HG02763 (cell line): ENCODE measurements at regions not wholly inside any gene's neighbourhood (a gene's known extent, or its start where the extent isn't known, plus 50 kb on each side); places are given as distances from the start of the nearest gene placed in this dataset.

Source experiments
- ATAC-seq: cut with Tn5 transposase; IDR thresholded peaks from one replicate; pipeline ENCODE4 v1.9.1; 2021; ENCODE audit warnings: mild to moderate bottlenecking, moderate library complexity; ENCODE audit not compliant: unreplicated experiment

- no peak for ATAC-seq
Observed at GRCh38 chr6:91173651-91174050, 586.8 kb upstream of the MAP3K7 start.

DNA sequence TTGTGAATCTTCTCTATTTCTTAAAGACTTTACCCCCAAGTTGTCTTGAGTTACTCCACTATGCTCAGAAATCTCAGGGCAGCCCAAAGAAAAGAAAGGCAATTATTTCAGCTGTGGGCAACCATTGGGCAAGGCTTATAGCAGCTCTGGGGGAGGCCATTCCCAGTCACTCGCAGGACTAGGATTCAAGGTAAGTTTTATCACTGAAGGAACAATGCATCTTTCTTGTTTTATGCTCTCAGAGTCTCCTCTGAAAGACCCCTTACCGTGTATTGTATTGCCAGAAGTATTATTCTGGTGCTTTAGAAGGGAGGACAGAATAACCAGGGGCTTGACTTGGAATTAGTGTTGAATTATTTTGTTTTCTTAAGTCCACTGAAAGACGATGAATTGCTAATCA, 586.3 kb upstream of the MAP3K7 start:
- ATAC-seq = no peak

DNA sequence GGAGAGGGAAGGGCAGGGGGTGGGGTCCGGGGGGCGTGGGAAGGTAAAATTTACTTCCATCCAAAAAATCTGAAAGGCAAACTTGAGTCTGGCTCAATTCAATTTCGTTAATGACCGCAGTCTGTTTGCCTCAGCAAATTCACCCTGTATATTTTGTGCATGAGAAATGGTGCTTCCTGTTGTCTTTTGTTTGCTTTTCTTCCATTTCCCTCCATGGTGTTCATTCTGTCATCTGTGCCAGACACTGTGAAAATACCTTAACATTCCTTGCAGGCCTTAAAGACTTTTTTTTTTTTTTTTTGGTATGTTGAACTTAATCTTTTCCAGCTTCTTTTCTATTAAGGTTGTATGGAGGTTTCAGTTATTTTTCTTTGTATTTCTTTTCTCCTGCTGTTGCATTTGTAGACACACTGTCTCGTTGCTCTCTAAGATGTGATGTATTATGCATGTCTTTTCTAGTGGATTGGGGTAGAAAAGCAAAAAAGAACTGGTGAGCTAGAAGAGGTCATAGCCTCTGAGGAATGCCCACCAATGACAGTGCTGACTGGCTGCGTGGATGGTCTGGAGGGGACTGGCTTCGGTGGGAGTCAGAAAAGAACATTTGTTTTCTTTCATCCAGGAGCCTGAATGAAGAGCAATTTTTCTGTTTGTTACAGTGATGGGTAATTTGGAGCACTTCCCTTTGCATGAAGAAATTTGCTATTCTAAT, 585.0 kb upstream of the MAP3K7 start:
- no peak for ATAC-seq

DNA sequence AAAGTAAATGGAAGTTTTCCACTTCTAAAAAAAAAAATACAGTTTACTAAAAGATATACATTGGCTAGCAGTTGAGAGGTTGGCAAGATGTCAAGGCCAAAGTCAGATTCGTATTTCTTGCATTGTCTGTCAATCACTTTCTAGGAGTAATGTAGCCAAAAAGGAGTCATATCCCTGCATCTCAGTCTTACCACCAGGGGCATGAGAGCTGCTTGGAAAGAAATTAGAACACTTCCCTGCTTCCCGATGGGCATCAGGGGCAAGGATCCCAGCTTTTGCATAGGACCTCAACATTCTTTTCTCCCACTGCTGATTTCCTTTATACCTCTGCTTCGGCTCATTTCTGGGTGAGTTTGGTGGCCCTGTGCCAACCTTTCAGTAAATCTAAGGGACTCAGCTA, 581.0 kb upstream of the MAP3K7 start:
- ATAC-seq = no peak

- ATAC-seq = no peak
Observed at GRCh38 chr6:91166271-91167046, 579.6 kb upstream of the MAP3K7 start.

- no peak for ATAC-seq
Observed at GRCh38 chr6:91164105-91164504, 577.2 kb upstream of the MAP3K7 start.

DNA sequence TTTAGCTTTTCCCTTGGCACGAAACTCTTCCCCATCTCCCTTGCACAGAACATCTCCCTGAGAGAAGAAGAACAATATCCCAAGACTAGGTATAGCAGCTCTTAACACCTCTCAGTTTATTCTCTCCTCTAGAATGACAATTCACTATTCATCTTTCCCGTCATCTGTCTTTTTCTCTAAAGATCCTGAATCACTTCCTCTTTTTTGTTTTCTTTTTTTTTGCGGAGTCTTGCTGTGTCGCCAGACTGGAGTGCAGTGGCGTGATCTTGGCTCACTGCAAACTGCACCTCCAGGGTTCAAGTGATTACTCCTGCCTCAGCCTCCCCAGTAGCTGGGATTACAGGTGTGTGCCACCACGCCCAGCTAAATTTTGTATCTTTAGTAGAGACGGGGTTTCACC, 574.4 kb upstream of the MAP3K7 start:
- no peak for ATAC-seq

GRCh38 chr6:91155129-91155785, 568.4 kb upstream of the MAP3K7 start:
- no peak for ATAC-seq

- no peak for ATAC-seq
Observed at GRCh38 chr6:91152824-91153223, 566.0 kb upstream of the MAP3K7 start.

DNA sequence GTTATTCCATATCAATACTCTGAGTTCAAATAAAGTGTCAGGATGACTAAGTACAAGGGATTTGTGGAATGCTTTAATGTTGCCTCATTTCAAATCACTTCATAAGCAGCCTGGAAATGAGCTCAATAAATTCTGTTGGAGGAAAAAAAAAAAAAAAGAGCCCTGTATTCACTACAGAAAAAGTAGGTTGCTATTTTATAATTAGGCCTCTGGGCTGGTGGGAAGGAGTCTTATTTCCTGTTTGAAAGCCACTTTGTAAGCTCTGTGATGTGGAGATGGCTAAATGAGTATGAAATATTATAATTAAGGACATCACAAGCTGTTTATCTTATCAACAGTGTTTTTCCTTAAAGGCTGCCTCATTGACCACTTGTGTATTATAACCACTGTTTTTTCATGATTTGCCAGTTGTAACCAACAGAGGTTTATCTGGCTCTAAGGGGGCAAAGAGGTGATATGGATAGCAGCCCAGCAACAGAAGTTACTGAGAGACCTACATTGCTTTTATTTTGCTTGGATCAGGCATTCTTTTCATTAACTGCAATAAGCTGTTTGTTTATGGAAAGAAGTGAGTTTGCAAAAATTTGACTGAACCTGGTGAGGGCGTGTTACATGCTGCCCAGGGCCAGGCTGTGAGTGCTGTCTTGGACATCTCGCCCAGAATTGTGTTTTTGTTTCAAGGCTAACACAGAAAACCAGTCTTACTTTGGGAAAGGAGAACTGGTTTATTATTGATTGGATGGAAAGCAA, 563.3 kb upstream of the MAP3K7 start:
- no peak for ATAC-seq

GRCh38 chr6:91149246-91149955, 562.5 kb upstream of the MAP3K7 start:
- no peak for ATAC-seq

DNA sequence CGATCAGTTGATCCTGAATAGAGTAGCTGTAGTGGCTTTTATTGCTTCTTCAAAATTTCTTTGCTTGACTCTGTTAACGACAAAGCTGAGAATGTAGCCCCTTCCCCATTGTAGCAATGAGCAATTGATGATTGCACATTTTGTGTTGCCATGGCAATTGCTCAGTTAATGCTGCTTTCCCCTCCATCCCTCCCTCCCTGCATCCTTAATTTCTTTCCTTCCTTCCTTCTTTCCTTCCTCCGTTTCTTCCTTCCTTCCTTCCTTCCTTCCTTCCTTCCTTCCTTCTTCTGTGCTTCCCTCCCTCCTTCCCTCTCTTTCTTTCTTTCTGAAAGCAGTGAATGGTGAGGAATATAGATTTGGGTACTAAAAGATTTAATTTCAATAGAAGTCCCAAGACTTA, 557.3 kb upstream of the MAP3K7 start:
- ATAC-seq = no peak

- ATAC-seq = no peak
Observed at GRCh38 chr6:91142154-91142553, 555.3 kb upstream of the MAP3K7 start.

DNA sequence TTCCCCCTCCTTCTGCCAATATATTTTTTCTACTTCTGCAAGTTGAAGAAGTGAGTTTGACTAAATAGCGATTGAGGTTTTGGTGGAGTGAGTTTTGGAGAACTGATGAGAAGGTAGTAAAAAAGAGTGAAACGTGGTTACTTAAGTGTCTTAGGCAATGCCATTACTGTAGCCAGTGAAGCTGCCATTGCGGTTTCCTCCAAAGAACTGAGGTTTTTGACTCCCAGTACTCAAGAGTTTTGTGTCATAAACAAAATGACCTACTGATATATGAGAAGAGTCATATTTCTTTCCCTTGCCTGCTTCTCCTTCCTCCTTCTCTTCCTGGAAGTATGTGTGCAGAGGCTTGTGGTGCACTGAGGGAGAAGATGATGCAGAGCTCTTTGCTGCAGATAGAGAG, 554.5 kb upstream of the MAP3K7 start:
- ATAC-seq = no peak

- no peak for ATAC-seq
Observed at GRCh38 chr6:91140449-91140848, 553.6 kb upstream of the MAP3K7 start.

DNA sequence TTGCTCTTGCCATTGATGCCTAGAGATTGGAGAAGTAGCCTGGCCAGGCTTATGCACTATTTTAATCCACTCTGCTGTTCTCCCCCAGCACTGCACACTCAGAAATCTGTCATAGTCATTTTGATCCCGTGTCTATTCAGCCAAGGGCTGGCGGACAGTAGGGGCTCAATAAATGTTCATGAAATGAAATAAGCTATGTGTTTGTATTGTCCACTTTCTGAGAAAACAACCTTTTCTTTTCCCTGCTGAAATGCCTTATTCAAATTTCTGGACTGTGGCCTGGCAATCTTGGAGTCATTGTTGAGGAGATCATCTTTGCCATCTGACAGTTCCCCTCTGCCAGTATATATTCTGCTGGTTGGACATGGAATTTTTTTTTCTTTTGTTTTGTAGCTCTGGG, 550.4 kb upstream of the MAP3K7 start:
- no peak for ATAC-seq

DNA sequence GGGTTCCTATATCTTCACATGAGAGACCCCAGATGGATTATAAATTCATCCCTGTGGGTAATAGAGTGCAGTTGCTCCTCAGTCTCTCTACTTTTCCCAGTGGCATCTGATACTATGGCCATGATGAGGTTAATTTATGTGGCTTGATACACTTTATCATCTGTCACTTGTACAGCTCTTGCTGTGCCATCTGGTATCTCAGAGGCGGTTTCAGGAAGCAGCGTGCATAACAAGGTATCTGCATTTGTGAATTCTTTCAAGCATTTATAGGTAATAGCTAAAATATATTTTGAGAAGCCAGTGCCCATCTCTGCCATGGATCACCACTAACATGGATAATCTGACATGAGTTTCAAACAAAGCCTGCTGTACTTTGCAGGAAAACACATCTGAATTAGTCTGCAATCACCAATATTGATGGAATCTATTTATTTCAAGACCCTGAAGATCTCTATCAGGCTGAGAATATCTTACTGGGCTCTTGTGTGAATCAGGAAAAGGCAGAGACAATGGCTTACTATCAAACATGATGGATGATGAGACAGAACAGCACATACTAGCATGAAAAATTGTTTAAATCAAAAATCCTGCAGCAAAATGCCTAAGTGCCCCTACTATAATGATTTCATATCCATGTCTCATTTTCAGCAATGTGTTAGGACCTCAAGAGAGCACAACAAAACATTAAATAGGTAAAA, 548.7 kb upstream of the MAP3K7 start:
- ATAC-seq = no peak

- no peak for ATAC-seq
Observed at GRCh38 chr6:91132461-91132860, 545.6 kb upstream of the MAP3K7 start.

DNA sequence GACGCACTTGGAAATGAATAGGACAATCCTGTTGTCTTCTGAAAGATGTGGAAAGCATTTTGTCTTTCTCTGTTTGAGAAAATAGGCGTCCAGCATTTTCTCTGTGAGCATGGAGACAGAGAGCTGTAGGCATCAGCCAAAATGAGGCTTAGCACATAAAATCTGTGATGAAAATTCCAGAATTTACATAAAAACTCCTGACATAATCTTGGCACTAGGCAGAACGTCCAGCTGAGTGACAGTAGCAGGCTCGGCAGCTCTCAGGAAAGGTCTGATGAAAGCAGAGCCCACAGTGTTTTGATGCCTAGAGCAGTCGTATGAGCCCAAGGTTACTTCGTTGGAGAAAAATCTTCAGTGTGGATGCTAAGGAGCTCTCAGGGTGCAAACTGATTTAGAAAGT, 543.3 kb upstream of the MAP3K7 start:
- no peak for ATAC-seq

DNA sequence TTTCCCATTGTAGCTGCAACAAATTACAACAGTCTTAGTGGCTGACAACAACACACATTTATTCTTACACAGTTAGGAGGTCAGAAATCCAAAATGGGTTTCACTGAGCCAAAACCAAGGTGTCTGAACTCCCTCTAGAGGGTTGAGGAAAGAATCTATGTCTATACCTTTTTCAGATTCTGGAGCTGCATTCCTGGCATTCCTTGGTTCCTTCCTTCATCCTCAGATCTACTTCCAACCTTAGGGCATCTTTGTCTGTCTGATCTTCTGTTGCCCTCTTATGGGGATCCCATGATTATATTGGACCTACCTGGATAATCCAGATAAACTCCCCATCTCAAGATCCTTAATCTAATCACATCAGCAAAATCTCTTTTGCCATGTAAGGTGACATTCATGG, 540.9 kb upstream of the MAP3K7 start:
- ATAC-seq = no peak
